GM18519 (cell line): ENCODE measurements at regions not wholly inside any gene's neighbourhood (a gene's known extent, or its start where the extent isn't known, plus 50 kb on each side); places are given as distances from the start of the nearest gene placed in this dataset.
"Not testable (repeated sequence)": the region's sequence is repeated elsewhere in the genome, so short reads cannot be mapped to it uniquely, and the experiment has no call there.

Experiments used
- ATAC-seq: cut with Tn5 transposase; IDR thresholded peaks from one replicate; pipeline ENCODE4 v1.9.1; 2021; ENCODE audit warnings: mild to moderate bottlenecking, moderate library complexity; ENCODE audit not compliant: unreplicated experiment, low FRiP score

GRCh38 chr1:185480545-185480944, 163.5 kb upstream of the IVNS1ABP start:
- ATAC-seq: no peak

- ATAC-seq: no peak
These were observed 162.8 kb upstream of the IVNS1ABP start for GRCh38 chr1:185479796-185480195.

DNA sequence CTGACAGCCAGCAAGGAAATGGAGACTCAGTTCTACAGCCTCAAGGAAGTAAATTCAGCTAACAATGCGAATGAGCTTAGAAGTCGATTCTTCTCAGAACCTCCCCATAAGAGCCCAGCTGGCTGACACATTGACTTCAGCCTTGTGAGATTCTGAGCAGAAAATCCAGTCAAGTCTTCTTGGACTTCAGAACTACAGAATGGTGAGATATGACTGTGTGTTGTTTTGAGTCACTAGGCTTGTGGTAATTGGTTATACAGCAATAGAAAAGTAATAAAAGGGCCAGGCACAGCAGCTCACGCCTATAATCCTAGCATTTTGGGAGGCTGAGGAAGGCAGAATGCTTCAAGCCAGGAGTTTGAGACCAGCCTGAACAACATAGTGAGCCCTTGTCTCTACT, 161.8 kb upstream of the IVNS1ABP start:
- ATAC-seq: no peak

DNA sequence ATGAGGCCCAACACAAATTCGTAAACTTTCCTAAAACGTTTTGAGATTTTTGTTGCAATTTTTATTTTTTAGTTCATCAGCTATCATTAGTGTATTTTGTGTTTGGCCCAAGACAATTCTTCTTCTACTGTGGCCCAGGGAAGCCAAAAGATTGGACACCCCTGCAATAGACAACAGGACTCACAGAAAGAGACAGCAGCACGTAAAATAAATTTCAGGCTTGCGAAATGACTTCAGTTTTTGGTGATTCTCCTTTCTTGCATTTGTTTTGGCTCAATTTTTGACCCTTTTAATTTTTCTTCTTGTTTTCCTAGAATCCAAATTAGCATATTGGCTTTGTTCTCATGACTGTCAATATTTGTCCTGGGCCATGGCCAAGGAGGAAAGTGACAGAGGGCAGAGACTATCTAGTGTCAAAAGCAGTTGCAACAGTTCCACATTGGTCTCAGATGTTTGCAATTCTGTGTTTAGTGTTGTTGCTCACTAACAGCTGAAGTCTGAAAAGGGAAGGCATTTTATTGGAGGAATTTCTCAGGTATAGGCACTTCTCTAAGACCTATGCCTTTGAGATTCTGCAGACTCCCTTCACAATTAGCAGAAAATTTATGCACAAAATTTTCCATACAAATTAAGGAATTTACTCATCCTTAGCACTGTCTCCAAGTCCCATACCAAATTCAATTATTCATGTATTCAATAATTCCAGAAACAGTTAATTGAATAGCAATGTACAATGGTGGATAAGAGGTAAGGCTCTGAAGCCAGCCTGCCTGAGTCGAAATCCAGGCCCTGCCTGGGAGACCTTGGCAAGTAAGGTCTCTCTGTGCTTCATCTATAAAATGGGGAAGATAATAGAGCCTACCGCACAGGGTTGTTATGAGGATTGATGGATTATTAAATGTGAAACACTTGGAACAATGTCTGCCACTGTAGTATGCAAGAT, 160.9 kb upstream of the IVNS1ABP start:
- no peak for ATAC-seq

- no peak for ATAC-seq
These were observed 157.6 kb upstream of the IVNS1ABP start for GRCh38 chr1:185474440-185475149.

DNA sequence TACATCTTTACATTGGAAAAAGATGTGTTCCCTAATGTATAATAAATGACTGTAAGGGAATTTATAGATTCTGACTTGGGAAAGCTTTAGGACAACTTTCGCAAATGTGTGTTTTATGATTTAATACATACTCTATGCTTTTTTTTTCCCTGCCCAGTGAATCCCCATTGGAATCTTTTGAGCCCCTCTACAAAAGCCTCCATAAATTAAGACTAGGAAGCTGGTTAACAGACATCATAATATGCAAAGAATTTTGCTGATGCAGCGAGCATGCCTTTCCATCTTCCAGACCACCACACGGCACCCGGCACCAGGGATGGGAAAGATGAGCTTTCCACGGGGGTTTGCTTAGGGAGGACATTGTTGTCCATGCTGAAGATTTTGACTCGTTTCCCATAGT, 156.1 kb upstream of the IVNS1ABP start:
- no peak for ATAC-seq

DNA sequence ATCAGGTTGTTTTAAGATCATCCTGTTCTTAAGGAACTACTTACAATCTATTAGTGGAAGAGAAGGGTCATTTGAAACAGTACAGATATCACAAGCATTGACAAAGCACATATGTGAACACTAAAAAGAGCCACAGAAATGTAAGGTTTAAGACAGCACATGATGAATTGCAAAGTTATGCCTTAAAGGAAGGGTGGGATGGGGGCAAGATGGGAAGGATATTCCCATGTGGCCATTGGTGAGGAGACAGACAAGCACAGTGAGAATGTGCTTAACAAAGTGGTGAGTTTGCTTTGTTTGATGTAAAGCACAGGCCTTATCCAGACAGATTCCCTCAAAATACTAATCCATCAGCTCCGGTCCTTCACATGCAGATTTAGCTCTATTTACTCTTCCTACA, 151.6 kb upstream of the IVNS1ABP start:
- ATAC-seq: no peak

DNA sequence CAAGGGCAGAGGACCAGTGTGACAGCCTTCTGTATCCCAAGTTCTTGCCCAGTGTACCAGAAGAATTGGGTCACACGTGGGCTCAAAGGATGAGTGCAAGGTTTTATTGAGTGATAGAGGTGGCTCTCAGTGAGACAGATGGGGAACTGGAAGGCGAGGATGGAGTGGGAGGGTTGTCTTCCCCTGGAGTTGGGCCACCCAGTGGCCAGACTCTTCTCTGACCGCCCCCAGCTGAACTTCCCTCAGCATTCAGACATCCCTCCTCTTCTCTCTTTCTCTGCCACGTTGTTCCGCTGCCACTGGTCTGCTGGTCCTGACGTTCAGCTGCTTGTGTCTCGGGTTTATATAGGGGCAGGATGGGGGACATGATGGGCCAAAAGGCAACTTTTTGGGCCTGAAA, 150.1 kb upstream of the IVNS1ABP start:
- ATAC-seq: no peak

- no peak for ATAC-seq
These were observed 147.7 kb upstream of the IVNS1ABP start for GRCh38 chr1:185464777-185465176.

- ATAC-seq: no peak
These were observed 146.4 kb upstream of the IVNS1ABP start for GRCh38 chr1:185463433-185463832.

- ATAC-seq: no peak
These were observed 146.0 kb upstream of the IVNS1ABP start for GRCh38 chr1:185463011-185463410.

- ATAC-seq: not testable (repeated sequence)
These were observed 143.7 kb upstream of the IVNS1ABP start for GRCh38 chr1:185460723-185461122.

- no peak for ATAC-seq
These were observed 142.1 kb upstream of the IVNS1ABP start for GRCh38 chr1:185459141-185459540.

DNA sequence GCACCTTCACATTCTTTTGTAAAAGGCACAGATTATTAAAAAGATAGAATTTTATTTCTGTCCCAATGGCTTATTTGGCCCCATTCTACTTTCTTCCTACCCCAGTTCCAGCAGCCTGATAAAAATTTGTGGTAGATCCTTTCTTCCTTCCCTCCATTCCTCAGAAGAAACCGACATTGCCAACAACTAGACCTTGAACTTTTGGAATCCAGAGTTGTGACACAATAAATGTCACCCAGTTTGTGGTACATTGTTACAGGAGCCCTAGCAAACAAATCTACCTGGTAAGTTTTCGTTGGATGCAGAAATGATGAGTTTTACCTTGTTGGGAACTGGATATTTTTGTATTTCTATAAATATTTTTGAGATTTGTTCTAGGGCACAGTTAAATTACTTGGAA, 141.6 kb upstream of the IVNS1ABP start:
- no peak for ATAC-seq

DNA sequence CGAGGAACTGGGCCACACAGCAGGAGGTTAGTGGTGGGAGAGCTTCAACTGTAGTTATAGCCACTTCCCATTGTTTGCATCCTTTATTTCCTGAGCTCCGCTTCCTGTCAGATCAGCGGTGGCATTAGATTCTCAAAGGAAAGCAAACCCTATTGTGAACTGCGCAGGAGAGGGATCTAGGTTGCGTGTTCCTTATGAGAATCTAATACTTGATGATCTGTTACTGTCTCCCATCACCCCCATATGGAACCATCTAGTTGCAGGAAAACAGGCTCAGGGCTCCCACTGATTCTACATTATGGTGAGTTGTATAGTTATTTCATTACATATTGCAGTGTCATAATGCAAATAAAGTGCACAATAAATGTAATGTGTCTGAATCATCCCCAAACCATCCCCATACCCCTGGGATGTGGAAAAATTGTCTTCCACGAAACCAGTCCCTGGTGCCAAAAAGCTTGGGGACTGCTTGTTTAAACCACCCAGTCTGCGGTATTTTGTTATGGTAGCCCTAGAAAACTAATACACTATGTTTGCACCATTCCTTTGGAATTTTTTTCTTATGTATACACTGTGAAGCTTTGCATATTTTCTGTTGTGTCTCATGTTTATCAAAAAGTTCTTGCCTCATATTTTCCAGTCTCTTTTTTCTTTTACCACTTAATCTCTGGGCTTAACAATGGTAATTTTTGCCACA, 136.6 kb upstream of the IVNS1ABP start:
- no peak for ATAC-seq

- ATAC-seq: no peak
These were observed 133.9 kb upstream of the IVNS1ABP start for GRCh38 chr1:185450917-185451316.

GRCh38 chr1:185450060-185450788, 133.2 kb upstream of the IVNS1ABP start:
- no peak for ATAC-seq

- no peak for ATAC-seq
These were observed 132.5 kb upstream of the IVNS1ABP start for GRCh38 chr1:185449378-185450059.

DNA sequence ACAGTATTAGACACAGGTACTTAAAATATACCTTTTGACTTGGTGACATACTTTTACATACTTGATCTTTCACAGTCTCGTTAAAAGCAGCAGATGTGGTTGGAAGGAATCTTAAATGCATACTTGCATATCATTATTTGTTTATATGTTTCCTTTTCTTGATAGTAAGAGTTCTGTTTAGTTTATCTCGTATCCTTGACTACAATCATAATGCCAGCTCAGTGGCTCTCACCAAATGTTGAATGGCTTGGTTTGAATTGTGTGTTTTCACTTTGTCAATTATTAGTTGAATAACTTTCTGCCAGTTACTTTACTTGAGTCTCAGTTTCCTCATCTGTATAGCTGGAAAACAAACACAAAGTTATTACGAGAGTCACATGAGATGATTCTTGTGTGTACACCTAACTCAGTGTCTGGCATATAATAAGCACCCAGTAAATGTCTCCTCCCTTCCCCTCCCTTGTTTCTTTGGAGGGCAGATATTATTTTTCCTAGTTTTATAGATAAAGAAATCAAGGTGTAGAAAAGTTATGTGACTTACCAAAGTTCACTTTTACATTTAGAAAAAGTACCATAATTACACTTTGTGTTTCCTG, 131.6 kb upstream of the IVNS1ABP start:
- no peak for ATAC-seq

DNA sequence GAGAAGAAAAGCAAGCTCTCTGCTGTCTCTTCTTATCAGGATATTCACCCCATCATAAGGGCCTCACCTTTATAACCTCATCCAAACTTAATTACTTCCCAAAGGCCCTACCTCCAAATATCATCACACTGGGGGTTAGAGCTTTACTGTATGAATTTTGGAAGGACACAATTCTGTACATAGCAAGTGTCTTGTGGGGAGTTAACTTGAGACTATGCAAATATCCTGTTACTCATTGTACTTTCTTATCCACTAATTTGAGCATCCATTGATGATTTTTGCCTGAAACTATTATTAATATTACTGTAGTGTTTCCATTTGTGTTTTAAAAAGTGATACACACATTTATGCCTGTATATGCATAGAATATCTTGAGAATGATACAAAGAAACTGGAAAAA, 129.1 kb upstream of the IVNS1ABP start:
- ATAC-seq: no peak
